ENCODE measurements at regions not wholly inside any gene's neighbourhood (a gene's known extent, or its start where the extent isn't known, plus 50 kb on each side); places are given as distances from the start of the nearest gene placed in this dataset.

DNA sequence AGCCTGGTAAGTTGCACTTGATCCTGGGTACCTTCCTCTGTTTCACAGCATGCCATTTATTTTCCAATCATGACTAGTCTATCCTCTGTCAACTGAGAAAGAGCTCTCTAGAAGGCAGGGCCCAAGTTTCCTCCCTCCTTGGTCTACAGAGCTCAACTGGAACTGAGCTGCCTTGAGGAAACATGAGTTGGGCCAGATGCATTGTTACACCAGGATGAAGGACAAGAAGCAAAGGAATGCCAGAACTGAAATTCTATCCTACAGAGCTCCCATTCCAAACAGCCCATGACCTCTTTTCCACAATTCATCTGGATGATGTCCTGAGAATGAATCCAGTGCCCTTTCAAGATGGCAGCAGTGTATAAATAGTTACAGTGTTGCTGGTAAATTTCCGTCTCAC is 66.7 kb upstream of the E2F3 start:
- no peak for TF ChIP-seq EZH2 (IDR thresholded peaks at IDR 0.05; ENCODE audit: borderline replicate concordance, low read depth, low read length, poor library complexity, severe bottlenecking)
- TF ChIP-seq, protein P1, sequence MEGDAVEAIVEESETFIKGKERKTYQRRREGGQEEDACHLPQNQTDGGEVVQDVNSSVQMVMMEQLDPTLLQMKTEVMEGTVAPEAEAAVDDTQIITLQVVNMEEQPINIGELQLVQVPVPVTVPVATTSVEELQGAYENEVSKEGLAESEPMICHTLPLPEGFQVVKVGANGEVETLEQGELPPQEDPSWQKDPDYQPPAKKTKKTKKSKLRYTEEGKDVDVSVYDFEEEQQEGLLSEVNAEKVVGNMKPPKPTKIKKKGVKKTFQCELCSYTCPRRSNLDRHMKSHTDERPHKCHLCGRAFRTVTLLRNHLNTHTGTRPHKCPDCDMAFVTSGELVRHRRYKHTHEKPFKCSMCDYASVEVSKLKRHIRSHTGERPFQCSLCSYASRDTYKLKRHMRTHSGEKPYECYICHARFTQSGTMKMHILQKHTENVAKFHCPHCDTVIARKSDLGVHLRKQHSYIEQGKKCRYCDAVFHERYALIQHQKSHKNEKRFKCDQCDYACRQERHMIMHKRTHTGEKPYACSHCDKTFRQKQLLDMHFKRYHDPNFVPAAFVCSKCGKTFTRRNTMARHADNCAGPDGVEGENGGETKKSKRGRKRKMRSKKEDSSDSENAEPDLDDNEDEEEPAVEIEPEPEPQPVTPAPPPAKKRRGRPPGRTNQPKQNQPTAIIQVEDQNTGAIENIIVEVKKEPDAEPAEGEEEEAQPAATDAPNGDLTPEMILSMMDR (conservative IDR thresholded peaks at IDR 0.05; ENCODE audit: low read depth, low read length) = no peak
